ENCODE measurements at regions not wholly inside any gene's neighbourhood (a gene's known extent, or its start where the extent isn't known, plus 50 kb on each side); places are given as distances from the start of the nearest gene placed in this dataset.
"Not testable (repeated sequence)": the region's sequence is repeated elsewhere in the genome, so short reads cannot be mapped to it uniquely, and the experiment has no call there.

- H3K9me3 ChIP-seq (ENCODE audit: low read depth, low read length), result no peaks in the 10 kb centered on the region
- H2AFZ ChIP-seq (ENCODE audit: low read length), result no peak overlapping the region
- TF ChIP-seq, protein P1, sequence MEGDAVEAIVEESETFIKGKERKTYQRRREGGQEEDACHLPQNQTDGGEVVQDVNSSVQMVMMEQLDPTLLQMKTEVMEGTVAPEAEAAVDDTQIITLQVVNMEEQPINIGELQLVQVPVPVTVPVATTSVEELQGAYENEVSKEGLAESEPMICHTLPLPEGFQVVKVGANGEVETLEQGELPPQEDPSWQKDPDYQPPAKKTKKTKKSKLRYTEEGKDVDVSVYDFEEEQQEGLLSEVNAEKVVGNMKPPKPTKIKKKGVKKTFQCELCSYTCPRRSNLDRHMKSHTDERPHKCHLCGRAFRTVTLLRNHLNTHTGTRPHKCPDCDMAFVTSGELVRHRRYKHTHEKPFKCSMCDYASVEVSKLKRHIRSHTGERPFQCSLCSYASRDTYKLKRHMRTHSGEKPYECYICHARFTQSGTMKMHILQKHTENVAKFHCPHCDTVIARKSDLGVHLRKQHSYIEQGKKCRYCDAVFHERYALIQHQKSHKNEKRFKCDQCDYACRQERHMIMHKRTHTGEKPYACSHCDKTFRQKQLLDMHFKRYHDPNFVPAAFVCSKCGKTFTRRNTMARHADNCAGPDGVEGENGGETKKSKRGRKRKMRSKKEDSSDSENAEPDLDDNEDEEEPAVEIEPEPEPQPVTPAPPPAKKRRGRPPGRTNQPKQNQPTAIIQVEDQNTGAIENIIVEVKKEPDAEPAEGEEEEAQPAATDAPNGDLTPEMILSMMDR (IDR thresholded peaks at IDR 0.05; ENCODE audit: extremely low read depth, low read depth, low read length), result no peak
- no peaks in the 10 kb centered on the region for H3K27me3 ChIP-seq (ENCODE audit: insufficient read depth, low read length)
- no peak overlapping the region for H3K4me3 ChIP-seq (ENCODE audit: insufficient read depth, low read length)
- DNase-seq (ENCODE audit: insufficient read length, low spot score, missing footprints), result no peak
- no peak overlapping the region for H3K27ac ChIP-seq (ENCODE audit: low read depth, low read length)
- no peaks in the 10 kb centered on the region for H3K79me2 ChIP-seq (ENCODE audit: insufficient read depth, low read length)
- H3K4me1 ChIP-seq (ENCODE audit: insufficient read depth, low read length), result no peaks in the 10 kb centered on the region
- H4K20me1 ChIP-seq (ENCODE audit: insufficient read depth, low read length), result no peaks in the 10 kb centered on the region
- H3K4me2 ChIP-seq (ENCODE audit: insufficient read depth, low read length), result no peak overlapping the region
- H3K36me3 ChIP-seq (ENCODE audit: insufficient read depth, low read length), result no peaks in the 10 kb centered on the region
Measured at GRCh38 chrX:124441971-124442590, 95.7 kb downstream of the SH2D1A start.

GRCh38 chrX:124455966-124456365, 109.6 kb downstream of the SH2D1A start:
- Histone ChIP-seq H2AFZ (ENCODE audit: low read length) (no peak overlapping the region), H4K20me1 (ENCODE audit: insufficient read depth, low read length) (no peaks in the 10 kb centered on the region), H3K4me2 (ENCODE audit: insufficient read depth, low read length) (no peak overlapping the region), H3K79me2 (ENCODE audit: insufficient read depth, low read length) (no peaks in the 10 kb centered on the region), H3K4me3 (ENCODE audit: insufficient read depth, low read length) (no peak overlapping the region), H3K27me3 (ENCODE audit: insufficient read depth, low read length) (no peaks in the 10 kb centered on the region), H3K9me3 (ENCODE audit: low read depth, low read length) (no peaks in the 10 kb centered on the region), H3K4me1 (ENCODE audit: insufficient read depth, low read length) (no peaks in the 10 kb centered on the region), H3K36me3 (ENCODE audit: insufficient read depth, low read length) (no peaks in the 10 kb centered on the region), H3K27ac (ENCODE audit: low read depth, low read length) (no peak overlapping the region)
- DNase-seq (ENCODE audit: insufficient read length, low spot score, missing footprints), result no peak
- TF ChIP-seq, protein P1 (IDR thresholded peaks at IDR 0.05; ENCODE audit: extremely low read depth, low read depth, low read length), result no peak

DNA sequence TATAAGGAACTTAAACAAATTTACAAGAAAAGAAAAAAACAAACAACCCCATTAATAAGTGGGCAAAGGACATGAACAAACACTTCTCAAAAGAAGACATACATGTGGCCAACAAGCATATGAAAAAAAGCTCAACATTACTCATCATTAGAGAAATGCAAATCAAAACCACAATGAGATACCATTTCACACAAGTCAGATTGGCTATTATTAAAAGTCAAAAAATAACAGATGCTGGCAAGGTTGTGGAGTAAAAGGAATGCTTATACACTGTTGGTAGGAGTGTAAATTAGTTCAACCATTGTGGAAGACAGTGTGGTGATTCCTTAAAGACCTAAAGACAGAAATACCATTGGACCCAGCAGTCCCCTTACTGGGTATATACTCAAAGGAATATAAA, 113.5 kb downstream of the SH2D1A start:
- H3K4me3 ChIP-seq (ENCODE audit: insufficient read depth, low read length); H3K27ac ChIP-seq (ENCODE audit: low read depth, low read length); DNase-seq (ENCODE audit: insufficient read length, low spot score, missing footprints); H3K4me1 ChIP-seq (ENCODE audit: insufficient read depth, low read length); H4K20me1 ChIP-seq (ENCODE audit: insufficient read depth, low read length); H3K36me3 ChIP-seq (ENCODE audit: insufficient read depth, low read length); H3K9me3 ChIP-seq (ENCODE audit: low read depth, low read length); H3K79me2 ChIP-seq (ENCODE audit: insufficient read depth, low read length); H3K27me3 ChIP-seq (ENCODE audit: insufficient read depth, low read length); H2AFZ ChIP-seq (ENCODE audit: low read length); H3K4me2 ChIP-seq (ENCODE audit: insufficient read depth, low read length): not testable (repeated sequence)

DNA sequence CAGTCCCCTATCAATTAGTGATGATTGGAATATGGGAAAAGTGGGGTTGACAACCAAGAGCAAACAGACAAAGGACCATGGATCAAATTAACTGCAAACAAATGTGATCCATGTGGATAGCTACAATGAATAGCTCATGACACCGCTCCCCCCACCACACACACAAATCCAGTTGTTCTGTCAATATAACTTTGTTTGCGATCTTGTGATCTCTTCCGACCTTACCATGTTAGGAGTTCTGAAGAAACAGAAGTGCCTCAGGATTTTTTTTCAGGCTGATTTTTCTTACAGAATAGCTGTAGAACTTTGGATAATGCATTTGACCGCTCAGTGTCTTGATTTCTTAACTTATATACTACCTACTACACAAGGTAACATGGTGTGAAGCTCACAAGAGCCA, 116.6 kb downstream of the SH2D1A start:
- H3K9me3 ChIP-seq (ENCODE audit: low read depth, low read length), result no peaks in the 10 kb centered on the region
- H3K4me3 ChIP-seq (ENCODE audit: insufficient read depth, low read length), result no peak overlapping the region
- no peaks in the 10 kb centered on the region for H3K36me3 ChIP-seq (ENCODE audit: insufficient read depth, low read length)
- DNase-seq (ENCODE audit: insufficient read length, low spot score, missing footprints), result no peak
- H3K27ac ChIP-seq (ENCODE audit: low read depth, low read length), result no peak overlapping the region
- no peak overlapping the region for H3K4me2 ChIP-seq (ENCODE audit: insufficient read depth, low read length)
- TF ChIP-seq, protein P1 (IDR thresholded peaks at IDR 0.05; ENCODE audit: extremely low read depth, low read depth, low read length), result no peak
- H3K4me1 ChIP-seq (ENCODE audit: insufficient read depth, low read length), result no peaks in the 10 kb centered on the region
- H2AFZ ChIP-seq (ENCODE audit: low read length), result no peak overlapping the region
- H4K20me1 ChIP-seq (ENCODE audit: insufficient read depth, low read length), result no peaks in the 10 kb centered on the region
- no peaks in the 10 kb centered on the region for H3K27me3 ChIP-seq (ENCODE audit: insufficient read depth, low read length)
- no peaks in the 10 kb centered on the region for H3K79me2 ChIP-seq (ENCODE audit: insufficient read depth, low read length)

Data from osteoblast (primary cell).